Prostate gland (tissue), 2 donors: ENCODE measurements at regions not wholly inside any gene's neighbourhood (a gene's known extent, or its start where the extent isn't known, plus 50 kb on each side); places are given as distances from the start of the nearest gene placed in this dataset.

Source experiments
- DNase-seq: peaks from one replicate; pipeline ENCODE4 v3.0.0-alpha.2; 2019; ENCODE audit warnings: low spot score
- H3K27ac ChIP-seq, 2 donors: fragments of 200-600 bp; sonication (generic); 2 replicates each; pipeline ENCODE4 v1.5.1; 2017 to 2019
- H3K27me3 ChIP-seq: fragments of 200-600 bp; sonication (generic); replicated peaks from 2 replicates; pipeline ENCODE4 v1.5.1; 2019; ENCODE audit not compliant: insufficient read depth
- H3K36me3 ChIP-seq, 2 donors: fragments of 200-600 bp; sonication (generic); 1 replicate in 1 of 2; 2 replicates in 1 of 2; pipeline versions ENCODE4 v1.5.1 to v1.8.1; 2017 to 2019
- H3K4me1 ChIP-seq: fragments of 200-600 bp; sonication (generic); replicated peaks from 2 replicates; pipeline ENCODE4 v1.5.1; 2019
- H3K4me3 ChIP-seq, 2 donors: fragments of 200-600 bp; sonication (generic); 2 replicates each; pipeline ENCODE4 v1.5.1; 2017 to 2019
- H3K9me3 ChIP-seq: fragments of 200-600 bp; sonication (generic); 2 replicates; pipeline ENCODE4 v1.5.1; 2017
- POLR2A ChIP-seq: fragments of 450-650 bp; IDR thresholded peaks from one replicate; pipeline ENCODE4 v1.6.1; 2016; ENCODE audit warnings: antibody characterized with exemption, mild to moderate bottlenecking
- POLR2AphosphoS5 ChIP-seq: sonication (generic); formaldehyde crosslinking; IDR thresholded peaks from one replicate; pipeline ENCODE4 v1.6.1; 2017; ENCODE audit warnings: antibody characterized with exemption
- WGBS: methylation state at CpG from one replicate; pipeline ENCODE4 v1.1.5; 2018; 5-methylcytosine and 5-hydroxymethylcytosine counted together
- intact Hi-C: fragments of 100-400 bp; cut with DNase I; formaldehyde crosslinking; loops from one replicate; pipeline ENCODE4 v1.14.2; 2022
- TF ChIP-seq, protein P1 (sequence below), 4 experiments: fragments of 200-600 bp in 2 of 4; fragments of 450-650 bp in 2 of 4; sonication (generic) in 2 of 4; IDR thresholded peaks; 1 replicate in 3 of 4; 2 replicates in 1 of 4; pipeline ENCODE4 v1.5.1; 2016 to 2019; ENCODE audit warnings: antibody characterized with exemption in 4 of 4, mild to moderate bottlenecking in 2 of 4, moderate library complexity in 2 of 4

DNA sequence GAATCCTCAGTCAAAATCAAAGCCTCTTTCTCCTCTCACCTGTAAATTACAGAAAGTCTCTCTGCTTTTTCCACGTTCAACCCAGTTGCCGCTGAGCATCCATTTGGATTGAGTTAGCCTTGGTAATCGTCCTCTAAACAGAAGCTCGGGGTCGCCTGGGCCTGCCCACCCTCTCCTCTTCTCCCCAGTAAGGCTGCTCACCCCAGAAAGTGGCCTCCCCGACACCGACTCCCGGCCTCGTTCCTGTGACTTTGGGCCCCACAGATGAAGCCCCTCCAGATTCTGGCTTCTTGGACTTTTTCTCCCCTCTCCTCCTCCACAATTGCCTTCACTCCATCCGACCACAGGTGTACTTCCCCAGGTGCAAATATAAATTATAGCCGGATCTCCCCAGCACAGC is 1500.0 kb downstream of the BRD1 start:
- no peak for TF ChIP-seq POLR2A
- no peak for DNase-seq
- no peak overlapping the region for H3K4me3 ChIP-seq
- no peaks in the 10 kb centered on the region for H3K4me1 ChIP-seq
- no peak overlapping the region for H3K27ac ChIP-seq
- WGBS, result 91% methylated on average over 11 of the region's 11 CpGs
- no peaks in the 10 kb centered on the region for H3K36me3 ChIP-seq
- no peaks in the 10 kb centered on the region for H3K9me3 ChIP-seq
- intact Hi-C loops, result no loop called here
- no peaks in the 10 kb centered on the region for H3K27me3 ChIP-seq

DNA sequence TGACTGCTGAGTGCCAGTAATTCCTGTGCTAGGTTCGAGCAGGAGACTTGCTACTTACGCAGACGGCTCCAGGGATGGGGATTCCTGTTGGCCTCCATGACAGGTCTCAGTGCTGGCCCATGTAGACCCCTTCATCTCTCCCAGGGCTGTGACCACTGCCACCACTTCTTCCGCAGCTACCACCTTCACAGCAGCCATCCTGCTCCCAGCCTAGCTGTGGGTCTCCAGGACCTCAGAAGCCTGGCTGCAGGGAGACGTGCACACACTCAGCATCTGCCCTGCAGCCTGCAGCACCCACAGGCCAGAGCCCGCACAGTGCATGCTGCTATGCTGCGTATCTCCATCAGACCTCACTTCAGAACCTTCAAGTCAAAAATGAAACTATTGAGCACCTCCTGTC is 1503.9 kb downstream of the BRD1 start:
- H3K36me3 ChIP-seq, result no peaks in the 10 kb centered on the region
- H3K4me1 ChIP-seq, result no peaks in the 10 kb centered on the region
- intact Hi-C loops, result no loop called here
- no peaks in the 10 kb centered on the region for H3K27me3 ChIP-seq
- DNase-seq, result no peak
- no peak for TF ChIP-seq POLR2AphosphoS5
- TF ChIP-seq POLR2A, result no peak
- TF ChIP-seq, protein P1, sequence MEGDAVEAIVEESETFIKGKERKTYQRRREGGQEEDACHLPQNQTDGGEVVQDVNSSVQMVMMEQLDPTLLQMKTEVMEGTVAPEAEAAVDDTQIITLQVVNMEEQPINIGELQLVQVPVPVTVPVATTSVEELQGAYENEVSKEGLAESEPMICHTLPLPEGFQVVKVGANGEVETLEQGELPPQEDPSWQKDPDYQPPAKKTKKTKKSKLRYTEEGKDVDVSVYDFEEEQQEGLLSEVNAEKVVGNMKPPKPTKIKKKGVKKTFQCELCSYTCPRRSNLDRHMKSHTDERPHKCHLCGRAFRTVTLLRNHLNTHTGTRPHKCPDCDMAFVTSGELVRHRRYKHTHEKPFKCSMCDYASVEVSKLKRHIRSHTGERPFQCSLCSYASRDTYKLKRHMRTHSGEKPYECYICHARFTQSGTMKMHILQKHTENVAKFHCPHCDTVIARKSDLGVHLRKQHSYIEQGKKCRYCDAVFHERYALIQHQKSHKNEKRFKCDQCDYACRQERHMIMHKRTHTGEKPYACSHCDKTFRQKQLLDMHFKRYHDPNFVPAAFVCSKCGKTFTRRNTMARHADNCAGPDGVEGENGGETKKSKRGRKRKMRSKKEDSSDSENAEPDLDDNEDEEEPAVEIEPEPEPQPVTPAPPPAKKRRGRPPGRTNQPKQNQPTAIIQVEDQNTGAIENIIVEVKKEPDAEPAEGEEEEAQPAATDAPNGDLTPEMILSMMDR (IDR thresholded peaks at IDR 0.05), result no peak
- whole genome bisulfite sequencing, result 96% methylated on average over 5 of the region's 7 CpGs
- H3K4me3 ChIP-seq, result no peak overlapping the region
- H3K27ac ChIP-seq, result no peak overlapping the region
- H3K9me3 ChIP-seq, result no peaks in the 10 kb centered on the region

DNA sequence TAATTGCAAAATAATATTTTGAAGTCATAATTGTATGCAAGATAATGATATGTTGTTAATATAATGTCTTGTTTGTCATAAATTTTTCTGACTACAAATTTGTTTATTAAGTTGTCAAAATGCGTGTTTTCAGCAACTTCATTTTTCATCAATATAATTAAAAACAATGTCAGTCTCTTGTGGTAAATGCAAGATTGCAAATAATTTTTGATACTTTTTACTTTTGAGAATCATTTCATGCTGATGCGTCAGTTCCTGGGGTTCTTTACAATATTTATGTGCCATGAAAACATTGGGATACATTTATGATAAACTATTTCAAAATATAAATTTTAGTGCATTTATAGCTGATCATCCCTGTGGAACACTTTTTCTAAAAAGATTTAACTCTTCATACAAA is 1504.8 kb downstream of the BRD1 start:
- H3K9me3 ChIP-seq, result no peaks in the 10 kb centered on the region
- intact Hi-C loops, result no loop called here
- H3K27me3 ChIP-seq, result no peaks in the 10 kb centered on the region
- H3K4me1 ChIP-seq, result no peaks in the 10 kb centered on the region
- H3K4me3 ChIP-seq, result no peak overlapping the region
- no peaks in the 10 kb centered on the region for H3K36me3 ChIP-seq
- WGBS, result 91% methylated on average over 2 of the region's 2 CpGs
- H3K27ac ChIP-seq, result no peak overlapping the region
- DNase-seq, result no peak
- TF ChIP-seq POLR2A, result no peak
- TF ChIP-seq, protein P1 (IDR thresholded peaks at IDR 0.05), result no peak
- TF ChIP-seq POLR2AphosphoS5, result no peak

DNA sequence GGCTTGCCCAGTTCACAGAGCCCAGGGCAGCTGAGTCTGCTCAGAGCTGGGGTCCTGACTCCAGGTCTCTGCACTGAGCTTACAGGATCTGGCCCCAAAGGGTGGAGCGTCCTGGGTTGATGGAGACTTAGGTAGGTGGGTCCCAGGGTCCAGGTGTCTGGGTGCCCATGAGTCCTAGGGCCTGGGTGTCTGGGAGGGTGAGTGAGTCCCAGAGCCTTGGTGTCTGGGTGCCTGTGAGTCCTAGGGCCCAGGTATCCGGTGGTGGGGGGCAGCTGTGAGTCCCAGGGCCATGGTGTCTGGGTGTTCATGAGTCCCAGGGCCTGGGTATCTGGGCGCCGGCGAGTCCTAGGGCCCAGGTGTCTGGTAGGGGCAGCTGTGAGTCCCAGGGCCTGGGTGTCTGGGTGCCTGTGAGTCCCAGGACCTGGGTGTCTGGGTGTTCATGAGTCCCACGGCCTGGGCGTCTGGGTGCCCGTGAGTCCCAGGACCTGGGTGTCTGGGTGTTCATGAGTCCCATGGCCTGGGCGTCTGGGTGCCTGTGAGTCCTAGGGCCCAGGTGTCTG is 1505.6 kb downstream of the BRD1 start:
- no peak for DNase-seq
- Histone ChIP-seq H3K36me3 (no peaks in the 10 kb centered on the region), H3K27me3 (no peaks in the 10 kb centered on the region), H3K9me3 (no peaks in the 10 kb centered on the region), H3K4me3 (no peak overlapping the region), H3K4me1 (no peaks in the 10 kb centered on the region), H3K27ac (no peak overlapping the region)
- no peak for TF ChIP-seq POLR2A
- no peak for TF ChIP-seq POLR2AphosphoS5
- TF ChIP-seq, protein P1 (IDR thresholded peaks at IDR 0.05), result no peak
- intact Hi-C loops, result no loop called here
- 74% methylated on average over 6 of the region's 9 CpGs for WGBS

DNA sequence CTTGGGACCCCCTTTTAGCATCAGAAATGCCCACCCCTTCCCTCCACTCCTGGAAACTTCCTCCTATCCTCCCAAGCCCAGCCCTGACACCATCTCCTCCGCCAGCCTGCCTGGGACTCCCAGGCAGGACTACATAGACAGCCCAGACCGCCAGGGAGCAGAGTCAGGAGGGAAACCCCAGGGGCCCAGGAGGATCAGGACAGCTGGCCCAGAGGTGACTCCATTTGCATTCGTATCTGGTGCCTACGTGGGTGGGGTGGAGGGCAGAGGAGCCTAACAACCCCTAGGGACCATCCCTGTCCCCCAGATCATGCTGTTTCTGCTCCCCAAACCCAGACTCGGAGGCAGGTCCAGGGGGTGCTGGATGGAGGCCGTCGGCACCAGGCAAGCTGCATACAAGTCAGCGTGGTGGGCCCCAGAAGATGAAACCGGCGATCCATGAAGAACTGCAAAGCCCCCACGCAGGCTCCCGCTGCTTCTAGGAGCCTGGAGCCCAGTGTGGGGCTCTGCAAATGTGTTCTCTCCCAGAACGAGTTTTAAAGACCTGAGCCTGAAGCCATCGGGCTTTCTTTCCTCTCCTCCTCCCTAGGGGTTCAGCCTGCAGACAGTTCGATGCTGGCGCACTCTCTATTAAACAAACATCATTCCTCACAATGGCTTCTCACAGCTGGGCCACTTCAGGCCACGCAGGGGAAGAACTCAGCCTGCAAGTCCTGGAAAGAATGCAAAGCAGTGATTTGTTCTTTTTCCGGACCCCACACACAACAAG is 1506.8 kb downstream of the BRD1 start:
- no peak overlapping the region for H3K27ac ChIP-seq
- intact Hi-C loops, result no loop called here
- no peak for TF ChIP-seq POLR2AphosphoS5
- TF ChIP-seq, protein P1 (IDR thresholded peaks at IDR 0.05), result no peak
- TF ChIP-seq POLR2A, result no peak
- no peaks in the 10 kb centered on the region for H3K9me3 ChIP-seq
- H3K4me3 ChIP-seq, result no peak overlapping the region
- DNase-seq, result no peak
- WGBS, result 50% methylated on average over 18 of the region's 18 CpGs
- H3K27me3 ChIP-seq, result no peaks in the 10 kb centered on the region
- no peaks in the 10 kb centered on the region for H3K4me1 ChIP-seq
- H3K36me3 ChIP-seq, result no peaks in the 10 kb centered on the region
